ENCODE measurements at regions not wholly inside any gene's neighbourhood (a gene's known extent, or its start where the extent isn't known, plus 50 kb on each side); places are given as distances from the start of the nearest gene placed in this dataset.

GRCh38 chr9:87292449-87293191 lies 205.0 kb upstream of the DAPK1 start:
- DNase-seq (no peak), ATAC-seq (no peak)
- no peaks in the 10 kb centered on the region for H3K36me3 ChIP-seq
- H3K9me3 ChIP-seq = peaks cover 0 to 10% (median 4%) of the 10 kb centered on the region in 11 donors
- H3K27ac ChIP-seq = no peak overlapping the region
- WGBS, 2 donors = 67 to 91% methylated on average over 2 of the region's 2 CpGs
- peaks cover 0 to 3% (median 0%) of the 10 kb centered on the region in 7 donors for H3K27me3 ChIP-seq
- no peak overlapping the region for H3K4me3 ChIP-seq
- no peak for TF ChIP-seq CTCF (IDR thresholded peaks at IDR 0.05)
- no peaks in the 10 kb centered on the region for H3K4me1 ChIP-seq
- intact Hi-C loops (cut with DNase I) = no loop called here

GRCh38 chr9:87294126-87294525 lies 203.5 kb upstream of the DAPK1 start:
- intact Hi-C loops (cut with DNase I) = no loop called here
- TF ChIP-seq CTCF (IDR thresholded peaks at IDR 0.05) = no peak
- no peak overlapping the region for H3K27ac ChIP-seq
- H3K4me3 ChIP-seq = no peak overlapping the region
- DNase-seq (no peak), ATAC-seq (no peak)
- H3K27me3 ChIP-seq = peaks cover 0 to 9% (median 0%) of the 10 kb centered on the region in 7 donors
- H3K9me3 ChIP-seq = peaks cover 0 to 10% (median 4%) of the 10 kb centered on the region in 11 donors
- H3K4me1 ChIP-seq = no peaks in the 10 kb centered on the region
- WGBS, 2 donors = 84 to 90% methylated on average over 2 of the region's 2 CpGs
- no peaks in the 10 kb centered on the region for H3K36me3 ChIP-seq

GRCh38 chr9:87300915-87301314 lies 196.8 kb upstream of the DAPK1 start:
- no peak for TF ChIP-seq CTCF (IDR thresholded peaks at IDR 0.05)
- intact Hi-C loops (cut with DNase I) = no loop called here
- Histone ChIP-seq H3K9me3 (no peaks in the 10 kb centered on the region), H3K36me3 (no peaks in the 10 kb centered on the region), H3K27me3 (peaks cover 0 to 9% (median 0%) of the 10 kb centered on the region in 7 donors), H3K4me3 (no peak overlapping the region), H3K4me1 (peaks cover 0 to 4% (median 0%) of the 10 kb centered on the region in 9 donors), H3K27ac (no peak overlapping the region)
- WGBS, 2 donors = 69 to 78% methylated on average over 2 of the region's 2 CpGs
- DNase-seq (no peak), ATAC-seq (no peak)

GRCh38 chr9:87301371-87301770 lies 196.3 kb upstream of the DAPK1 start:
- TF ChIP-seq CTCF (IDR thresholded peaks at IDR 0.05) = no peak
- DNase-seq = no peak
- H3K27ac ChIP-seq = no peak overlapping the region

More at GRCh38 chr9:87301371-87301770, 196.3 kb upstream of the DAPK1 start:
- Histone ChIP-seq H3K36me3 (no peaks in the 10 kb centered on the region), H3K9me3 (no peaks in the 10 kb centered on the region), H3K4me3 (no peak overlapping the region), H3K4me1 (peaks cover 0 to 4% (median 0%) of the 10 kb centered on the region in 9 donors), H3K27me3 (peaks cover 0 to 9% (median 0%) of the 10 kb centered on the region in 7 donors)
- ATAC-seq = no peak
- intact Hi-C loops (cut with DNase I) = no loop called here
